RPMI7951 (cell line): ENCODE measurements at regions not wholly inside any gene's neighbourhood (a gene's known extent, or its start where the extent isn't known, plus 50 kb on each side); places are given as distances from the start of the nearest gene placed in this dataset.

Experiments used
- DNase-seq: peaks from one replicate; pipeline ENCODE4 v3.0.0-alpha.2; 2012; ENCODE audit warnings: low read depth

GRCh38 chr12:115857923-115858322 lies 419.6 kb downstream of the MED13L start:
- no peak for DNase-seq

- DNase-seq, result no peak
These were observed 420.2 kb downstream of the MED13L start for GRCh38 chr12:115857160-115857920.

- DNase-seq, result no peak
These were observed 425.4 kb downstream of the MED13L start for GRCh38 chr12:115852054-115852453.

- DNase-seq, result no peak
These were observed 426.5 kb downstream of the MED13L start for GRCh38 chr12:115850957-115851356.

- no peak for DNase-seq
These were observed 428.1 kb downstream of the MED13L start for GRCh38 chr12:115849262-115849943.

GRCh38 chr12:115847398-115847797 lies 430.1 kb downstream of the MED13L start:
- DNase-seq, result no peak

GRCh38 chr12:115846516-115846915 lies 431.0 kb downstream of the MED13L start:
- DNase-seq, result no peak

- DNase-seq, result peak; percentile 11
These were observed 437.3 kb downstream of the MED13L start for GRCh38 chr12:115840159-115840558.

GRCh38 chr12:115838952-115839351 lies 438.5 kb downstream of the MED13L start:
- no peak for DNase-seq

- no peak for DNase-seq
These were observed 440.3 kb downstream of the MED13L start for GRCh38 chr12:115837220-115837619.

- no peak for DNase-seq
These were observed 442.0 kb downstream of the MED13L start for GRCh38 chr12:115835445-115835844.

GRCh38 chr12:115833704-115834103 lies 443.8 kb downstream of the MED13L start:
- no peak for DNase-seq

GRCh38 chr12:115830633-115831032 lies 446.9 kb downstream of the MED13L start:
- DNase-seq, result no peak

- no peak for DNase-seq
These were observed 447.4 kb downstream of the MED13L start for GRCh38 chr12:115830070-115830469.

GRCh38 chr12:115828168-115828567 lies 449.3 kb downstream of the MED13L start:
- no peak for DNase-seq

GRCh38 chr12:115824936-115825602 lies 452.4 kb downstream of the MED13L start:
- DNase-seq, result no peak

- DNase-seq, result no peak
These were observed 453.9 kb downstream of the MED13L start for GRCh38 chr12:115823635-115824034.

GRCh38 chr12:115820656-115821055 lies 456.8 kb downstream of the MED13L start:
- DNase-seq, result peak; percentile 40

- no peak for DNase-seq
These were observed 458.5 kb downstream of the MED13L start for GRCh38 chr12:115818973-115819372.

- no peak for DNase-seq
These were observed 460.1 kb downstream of the MED13L start for GRCh38 chr12:115817389-115817788.

GRCh38 chr12:115815924-115816323 lies 461.6 kb downstream of the MED13L start:
- no peak for DNase-seq

GRCh38 chr12:115813256-115813655 lies 464.2 kb downstream of the MED13L start:
- DNase-seq, result no peak

GRCh38 chr12:115811929-115812328 lies 465.6 kb downstream of the MED13L start:
- no peak for DNase-seq
